ENCODE measurements at regions not wholly inside any gene's neighbourhood (a gene's known extent, or its start where the extent isn't known, plus 50 kb on each side); places are given as distances from the start of the nearest gene placed in this dataset.
A peak's percentile ranks its signal among the peaks of the same experiment; 100 is the strongest.

DNA sequence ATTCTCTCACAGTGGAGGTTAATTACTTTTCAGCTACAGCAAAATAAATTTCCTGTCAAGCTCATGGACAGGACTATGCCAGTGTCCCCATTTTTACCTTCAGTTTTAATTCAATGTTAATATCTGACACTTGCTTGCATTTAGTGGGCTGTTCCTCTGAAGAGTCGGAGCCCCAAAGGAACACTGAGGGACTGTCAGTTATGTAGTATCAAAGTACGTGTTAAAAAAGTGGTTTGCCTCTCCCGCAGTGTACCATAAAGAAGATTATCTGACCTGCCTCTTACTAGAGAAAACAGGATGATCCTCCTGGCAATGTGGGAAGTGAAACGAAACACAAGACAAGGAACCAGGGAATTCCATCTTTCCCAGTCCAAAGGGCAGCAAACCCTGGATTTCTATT lies 1010.9 kb upstream of the PHF14 start:
- DNase-seq: no peak

GRCh38 chr7:9978106-9979064 lies 995.3 kb upstream of the PHF14 start:
- no peak for DNase-seq

- no peak for DNase-seq
Measured at GRCh38 chr7:9981742-9982349, 991.8 kb upstream of the PHF14 start.

DNA sequence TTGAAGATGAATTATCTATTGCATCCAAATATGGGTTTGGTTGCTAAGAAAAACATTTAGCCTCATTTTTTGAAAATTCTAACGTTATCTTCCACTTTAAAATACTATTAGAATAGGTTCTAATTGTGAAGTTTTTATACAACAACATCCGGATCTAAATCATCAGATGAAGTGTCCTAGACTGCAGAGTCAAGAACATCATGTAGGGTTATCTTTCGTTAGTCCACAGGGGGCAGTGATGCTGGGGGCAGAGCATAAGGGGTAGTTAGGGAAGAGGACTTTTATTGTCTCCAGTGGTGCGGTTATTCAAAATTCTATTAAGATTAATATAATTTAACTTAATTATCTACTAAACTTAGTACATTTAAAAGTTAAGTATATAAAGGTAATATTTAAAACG lies 990.6 kb upstream of the PHF14 start:
- DNase-seq: no peak

DNA sequence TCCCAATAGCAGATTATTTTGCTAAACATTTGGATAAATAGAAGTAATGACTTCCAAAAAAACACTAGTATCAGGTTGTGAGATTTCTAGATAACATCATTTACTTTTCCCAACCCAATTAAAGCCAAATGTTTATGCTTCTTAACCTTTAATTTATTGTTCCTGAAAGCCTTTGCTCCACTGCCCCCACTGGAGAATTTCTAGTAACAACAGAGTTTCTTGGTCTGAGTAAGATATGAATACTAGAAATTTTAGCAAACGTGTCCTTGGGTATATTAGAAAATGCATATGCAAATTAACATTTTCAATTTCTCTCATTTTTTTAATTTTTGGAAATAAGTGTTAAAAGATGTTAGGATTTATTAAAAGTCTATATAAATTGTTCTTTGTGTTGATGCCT lies 958.0 kb upstream of the PHF14 start:
- DNase-seq: no peak

DNA sequence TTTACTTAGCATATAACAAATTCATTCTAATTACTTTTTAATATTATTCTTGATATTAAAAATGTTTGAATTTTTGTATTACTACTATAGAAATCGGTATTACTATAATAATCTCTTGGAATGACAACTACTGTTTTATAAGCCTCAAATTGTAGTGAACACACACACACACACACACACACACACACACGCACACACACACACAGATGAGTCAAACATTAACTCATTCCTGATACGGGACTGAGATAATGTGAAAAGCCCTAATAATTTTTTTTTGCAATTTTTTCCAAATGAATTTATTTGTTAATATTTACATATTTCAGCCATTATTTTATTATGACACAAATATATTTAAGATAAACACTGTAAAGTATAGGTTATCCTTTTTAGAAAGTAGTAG lies 951.2 kb upstream of the PHF14 start:
- no peak for DNase-seq

GRCh38 chr7:10022957-10023356 lies 950.7 kb upstream of the PHF14 start:
- DNase-seq: peak in 23 of 56 donors; percentile 0 to 51 (median 9)

DNA sequence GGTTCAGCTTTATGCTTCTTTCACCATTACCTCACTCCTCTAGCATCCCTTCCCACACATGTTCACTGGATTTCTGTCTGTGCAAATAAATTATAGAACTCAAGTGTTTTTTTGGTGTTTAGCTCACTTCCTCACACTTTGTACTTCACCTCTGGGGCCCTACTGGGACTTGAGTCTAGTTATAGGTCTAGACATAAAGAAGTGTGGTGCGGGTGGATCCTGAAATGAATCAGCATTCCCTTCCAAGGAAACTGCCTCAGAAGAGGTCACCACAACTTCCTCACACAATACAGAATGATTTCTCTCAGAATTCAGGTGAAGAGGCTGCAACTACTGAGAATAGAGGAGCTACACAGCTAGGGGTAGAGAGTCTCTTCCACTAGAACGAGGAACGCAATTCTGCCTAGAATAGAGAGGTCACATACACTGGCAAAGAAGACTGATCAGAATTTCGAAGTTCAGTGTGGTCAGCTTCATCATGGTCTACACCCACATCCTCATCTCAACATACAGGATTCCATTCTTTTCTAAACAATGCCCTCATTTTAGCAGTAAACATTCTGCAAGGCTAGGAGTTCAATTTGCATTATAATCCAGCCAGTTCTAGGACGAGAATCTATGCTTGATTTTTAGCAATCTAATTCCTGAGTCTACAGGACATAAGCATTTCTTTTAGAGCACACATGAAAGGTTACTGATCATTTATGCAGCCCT lies 938.7 kb upstream of the PHF14 start:
- DNase-seq: no peak

GRCh38 chr7:10036693-10037092 lies 937.0 kb upstream of the PHF14 start:
- DNase-seq: no peak

DNA sequence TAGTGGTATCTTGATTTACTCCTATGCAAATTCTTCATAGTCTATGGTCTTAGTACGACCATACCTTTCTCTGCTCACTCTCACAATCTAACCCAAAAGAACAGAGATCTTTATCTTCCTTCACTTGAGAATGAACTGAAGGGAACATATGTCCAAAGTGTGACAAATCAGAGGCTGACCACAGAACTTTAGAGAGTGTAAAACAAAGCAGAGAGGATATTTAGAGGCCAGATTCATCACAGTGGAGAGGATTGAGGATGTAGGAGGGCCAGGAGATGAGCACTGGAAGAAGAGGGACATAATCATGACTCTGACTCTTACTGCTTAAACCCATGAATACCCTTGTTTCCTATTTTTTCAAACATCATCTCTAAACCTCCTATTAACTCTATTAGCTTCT lies 935.3 kb upstream of the PHF14 start:
- DNase-seq: no peak

- DNase-seq: no peak
Measured at GRCh38 chr7:10040674-10041073, 933.0 kb upstream of the PHF14 start.

DNA sequence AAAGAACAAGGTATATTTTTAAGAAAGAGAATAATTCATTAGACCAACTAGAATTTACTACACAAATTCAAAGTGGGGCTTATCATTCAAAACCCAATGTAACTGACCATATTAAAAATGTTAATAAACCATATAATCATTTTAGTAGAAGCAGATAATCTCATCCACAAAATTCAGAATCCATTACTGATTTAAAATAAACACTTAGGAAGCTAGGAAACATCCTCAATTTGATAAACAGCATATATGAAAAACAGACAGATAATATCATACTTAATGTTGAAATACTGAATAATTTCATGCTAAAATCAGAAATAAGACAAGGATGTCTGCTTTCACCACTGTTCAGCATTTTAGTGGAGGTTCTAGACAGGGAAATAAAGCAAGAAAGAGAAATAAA lies 902.8 kb upstream of the PHF14 start:
- no peak for DNase-seq

GRCh38 chr7:10075866-10076265 lies 897.8 kb upstream of the PHF14 start:
- no peak for DNase-seq

GRCh38 chr7:10076660-10077300 lies 896.9 kb upstream of the PHF14 start:
- DNase-seq: no peak

GRCh38 chr7:10079572-10079971 lies 894.1 kb upstream of the PHF14 start:
- DNase-seq: no peak

- DNase-seq: no peak
Measured at GRCh38 chr7:10082896-10083295, 890.8 kb upstream of the PHF14 start.

GRCh38 chr7:10083766-10084165 lies 889.9 kb upstream of the PHF14 start:
- no peak for DNase-seq

GRCh38 chr7:10085231-10085630 lies 888.4 kb upstream of the PHF14 start:
- DNase-seq: no peak

DNA sequence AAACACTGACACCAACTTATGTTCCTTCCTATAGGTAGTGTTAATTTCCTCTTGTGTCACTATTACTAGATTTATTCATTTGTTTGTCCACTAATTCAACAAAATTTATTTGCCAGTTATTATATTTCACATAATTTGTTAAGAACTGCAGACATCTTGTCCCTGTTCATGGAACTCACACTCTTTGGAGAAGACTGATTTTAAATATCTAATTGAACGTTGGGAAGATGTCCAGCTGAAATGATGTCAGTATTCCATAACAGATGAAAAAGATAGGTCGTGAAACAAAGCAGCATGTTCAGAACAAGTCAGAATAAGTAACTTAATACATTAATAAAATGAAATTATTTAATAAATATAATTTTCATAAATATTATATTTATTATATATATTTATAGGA lies 873.1 kb upstream of the PHF14 start:
- no peak for DNase-seq

DNA sequence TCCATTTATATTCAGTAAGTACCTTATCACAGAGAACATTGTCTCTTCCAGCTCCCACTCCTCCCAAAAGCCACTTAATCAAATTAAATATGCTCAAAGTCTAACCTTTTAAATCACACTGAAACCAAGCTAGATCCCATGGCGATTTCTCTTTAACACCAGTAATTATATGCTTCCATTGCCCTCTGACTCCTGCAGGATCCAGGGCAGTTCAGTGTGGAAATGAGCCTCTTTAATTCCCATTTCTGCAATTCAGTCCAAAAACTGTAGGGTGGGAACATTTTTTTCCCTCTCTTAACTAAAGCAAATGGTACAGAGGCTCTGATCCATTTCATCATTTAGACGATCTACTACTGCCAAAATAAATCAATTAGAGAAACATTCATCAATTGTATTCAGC lies 872.3 kb upstream of the PHF14 start:
- no peak for DNase-seq

GRCh38 chr7:10104292-10104691 lies 869.4 kb upstream of the PHF14 start:
- DNase-seq: no peak

DNA sequence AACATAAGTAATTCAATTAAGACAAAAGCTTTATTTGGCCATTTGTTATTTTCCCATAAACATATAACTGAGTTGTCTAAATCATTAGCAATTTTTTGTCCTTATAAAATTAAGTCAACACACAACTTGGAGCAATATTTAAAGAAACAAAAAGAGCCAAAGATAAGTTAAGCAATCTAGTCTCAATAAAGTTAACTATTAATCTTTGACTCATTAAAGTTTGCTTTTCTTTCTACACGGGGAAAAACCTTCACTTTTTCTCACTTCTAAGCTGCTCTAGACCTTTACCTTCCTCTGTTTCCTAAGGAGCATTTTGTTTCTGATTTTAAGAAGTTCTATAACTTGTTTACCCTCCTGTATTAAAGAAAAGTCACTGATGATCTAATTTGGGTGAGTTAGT lies 867.1 kb upstream of the PHF14 start:
- no peak for DNase-seq

Measured in amygdala (tissue), 56 donors.